ENCODE measurements at regions not wholly inside any gene's neighbourhood (a gene's known extent, or its start where the extent isn't known, plus 50 kb on each side); places are given as distances from the start of the nearest gene placed in this dataset.

GRCh38 chr11:81039916-81040524, 1599.2 kb upstream of the TENM4 start:
- no peak for TF ChIP-seq CTCF (IDR thresholded peaks at IDR 0.05; ENCODE audit: low read length)
- no peak for TF ChIP-seq EZH2 (IDR thresholded peaks at IDR 0.05; ENCODE audit: borderline replicate concordance, low read length)

Measured in OCI-LY1 (cell line).